ENCODE measurements at regions not wholly inside any gene's neighbourhood (a gene's known extent, or its start where the extent isn't known, plus 50 kb on each side); places are given as distances from the start of the nearest gene placed in this dataset.

GRCh38 chr16:9438991-9439390 is 347.5 kb downstream of the HAPSTR1 start:
- DNase-seq (ENCODE audit: low read depth) = no peak
- no peak for TF ChIP-seq CTCF (IDR thresholded peaks at IDR 0.05; ENCODE audit: control insufficient read depth, extremely low read depth, insufficient read depth)
- H3K4me3 ChIP-seq (ENCODE audit: low read depth, low read length) = no peak overlapping the region

GRCh38 chr16:9441012-9441411 is 349.6 kb downstream of the HAPSTR1 start:
- DNase-seq (ENCODE audit: low read depth) = no peak
- no peak overlapping the region for H3K4me3 ChIP-seq (ENCODE audit: low read depth, low read length)
- no peak for TF ChIP-seq CTCF (IDR thresholded peaks at IDR 0.05; ENCODE audit: control insufficient read depth, extremely low read depth, insufficient read depth)

GRCh38 chr16:9443864-9444263 is 352.4 kb downstream of the HAPSTR1 start:
- DNase-seq (ENCODE audit: low read depth) = no peak
- no peak for TF ChIP-seq CTCF (IDR thresholded peaks at IDR 0.05; ENCODE audit: control insufficient read depth, extremely low read depth, insufficient read depth)
- H3K4me3 ChIP-seq (ENCODE audit: low read depth, low read length) = no peak overlapping the region

- DNase-seq (ENCODE audit: low read depth) = no peak
- TF ChIP-seq CTCF (IDR thresholded peaks at IDR 0.05; ENCODE audit: control insufficient read depth, extremely low read depth, insufficient read depth) = no peak
Observed at GRCh38 chr16:9446471-9447194, 355.2 kb downstream of the HAPSTR1 start.

GRCh38 chr16:9447195-9447551 is 355.7 kb downstream of the HAPSTR1 start:
- DNase-seq (ENCODE audit: low read depth) = no peak
- TF ChIP-seq CTCF (IDR thresholded peaks at IDR 0.05; ENCODE audit: control insufficient read depth, extremely low read depth, insufficient read depth) = no peak
- H3K4me3 ChIP-seq (ENCODE audit: low read depth, low read length) = no peak overlapping the region

More at GRCh38 chr16:9446471-9447194, 355.2 kb downstream of the HAPSTR1 start:
- H3K4me3 ChIP-seq (ENCODE audit: low read depth, low read length) = no peak overlapping the region

GRCh38 chr16:9447699-9448098 is 356.3 kb downstream of the HAPSTR1 start:
- no peak overlapping the region for H3K4me3 ChIP-seq (ENCODE audit: low read depth, low read length)
- no peak for TF ChIP-seq CTCF (IDR thresholded peaks at IDR 0.05; ENCODE audit: control insufficient read depth, extremely low read depth, insufficient read depth)
- DNase-seq (ENCODE audit: low read depth) = no peak

- no peak overlapping the region for H3K4me3 ChIP-seq (ENCODE audit: low read depth, low read length)
- no peak for DNase-seq (ENCODE audit: low read depth)
- no peak for TF ChIP-seq CTCF (IDR thresholded peaks at IDR 0.05; ENCODE audit: control insufficient read depth, extremely low read depth, insufficient read depth)
Observed at GRCh38 chr16:9449597-9449996, 358.2 kb downstream of the HAPSTR1 start.

Data from LNCaP clone FGC (cell line).